SH-SY5Y (cell line): ENCODE measurements at regions not wholly inside any gene's neighbourhood (a gene's known extent, or its start where the extent isn't known, plus 50 kb on each side); places are given as distances from the start of the nearest gene placed in this dataset.

Experiments
- GATA2 ChIP-seq: IDR thresholded peaks from 2 replicates; pipeline ENCODE4 v1.6.1; 2011; ENCODE audit warnings: mild to moderate bottlenecking, low read depth, low read length
- GATA3 ChIP-seq: IDR thresholded peaks from 2 replicates; pipeline ENCODE4 v1.6.1; 2011; ENCODE audit warnings: low read depth, mild to moderate bottlenecking, low read length, moderate library complexity

GRCh38 chr3:168398371-168399025 is 302.8 kb upstream of the GOLIM4 start:
- no peak for TF ChIP-seq GATA3
- no peak for TF ChIP-seq GATA2
